ENCODE measurements at regions not wholly inside any gene's neighbourhood (a gene's known extent, or its start where the extent isn't known, plus 50 kb on each side); places are given as distances from the start of the nearest gene placed in this dataset.
"Not testable (repeated sequence)": the region's sequence is repeated elsewhere in the genome, so short reads cannot be mapped to it uniquely, and the experiment has no call there.

DNA sequence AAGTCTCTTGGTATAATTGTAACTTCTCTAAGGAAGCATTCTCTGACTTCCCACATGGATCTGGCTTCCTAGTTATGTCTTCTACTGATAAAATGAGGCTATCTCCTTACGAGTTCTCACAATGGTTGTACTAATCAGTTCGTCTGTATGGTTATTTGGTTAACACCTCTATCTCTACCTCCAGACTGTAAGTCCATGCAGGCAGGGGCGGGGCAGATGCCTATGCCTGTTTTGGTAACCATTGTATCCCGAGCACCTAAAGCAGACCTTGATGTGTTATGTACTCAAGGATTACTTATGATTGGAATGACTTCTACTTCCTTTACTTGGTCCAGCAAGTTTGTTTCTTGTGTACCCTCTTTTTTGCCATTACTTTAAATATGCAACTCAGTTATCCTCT lies 125.0 kb upstream of the PITX1 start:
- DNase-seq (ENCODE audit: low read depth in 4 of 4, low spot score in 1 of 4): no peak

DNA sequence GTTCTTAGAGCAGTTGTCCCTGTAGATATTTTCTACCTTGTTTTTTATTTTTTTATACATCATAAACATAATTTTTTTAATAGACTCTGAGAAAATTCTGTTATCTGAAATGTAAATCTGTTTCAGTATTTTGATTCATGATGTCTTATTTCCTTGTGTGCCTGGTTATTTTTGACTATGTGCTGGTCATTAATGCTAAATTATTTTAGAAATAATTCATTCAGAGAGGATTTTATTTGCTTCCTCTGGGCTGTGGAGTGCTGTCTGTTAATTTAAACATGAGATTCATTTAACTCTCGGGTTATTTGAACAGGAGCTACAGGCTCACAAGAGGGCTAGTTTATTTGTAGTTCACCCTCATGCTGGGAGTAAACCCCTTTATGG lies 124.3 kb upstream of the PITX1 start:
- no peak for DNase-seq (ENCODE audit: low read depth in 4 of 4, low spot score in 1 of 4)

DNA sequence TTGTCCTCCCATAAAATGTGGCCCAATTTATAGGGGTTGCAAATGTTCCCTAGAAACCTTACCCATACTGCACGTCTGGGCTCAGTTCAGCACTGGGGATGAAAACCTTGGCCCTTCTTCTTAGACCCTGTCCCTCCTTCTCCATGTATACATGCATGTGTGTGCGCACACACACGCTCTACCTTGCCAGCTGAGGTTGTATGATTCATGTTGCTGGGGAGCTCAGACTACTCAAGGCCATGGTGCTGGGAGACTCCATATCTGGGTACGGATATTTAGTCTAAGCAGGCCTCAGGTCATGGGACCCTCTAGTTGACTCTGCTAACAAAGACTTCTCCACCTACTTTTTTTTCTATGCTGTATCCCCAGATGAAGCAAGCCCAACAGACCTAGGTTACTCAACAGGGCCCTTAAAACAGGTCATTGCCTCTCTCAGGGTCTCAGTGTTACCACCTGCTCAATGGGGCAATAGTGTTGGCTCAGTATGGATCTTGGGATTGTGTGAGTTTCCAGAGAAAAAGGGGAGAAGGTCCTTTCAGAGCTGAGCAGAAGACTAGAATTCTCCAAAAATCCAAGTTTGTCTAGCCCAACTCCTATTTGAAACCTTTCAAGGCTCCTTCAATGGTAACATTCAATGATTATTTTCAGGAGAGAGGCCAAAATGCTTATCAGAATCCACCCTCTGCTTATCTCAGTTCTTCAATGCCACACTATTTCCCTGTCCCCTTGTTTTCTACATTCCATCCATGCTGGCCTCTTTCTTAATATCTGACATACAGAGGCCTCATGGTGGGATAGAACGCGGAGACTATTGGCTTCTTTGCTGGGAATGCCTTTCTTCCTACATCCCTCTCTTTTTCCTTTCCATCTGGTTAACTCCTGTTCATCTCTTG lies 123.6 kb upstream of the PITX1 start:
- no peak for DNase-seq (ENCODE audit: low read depth in 4 of 4, low spot score in 1 of 4)

DNA sequence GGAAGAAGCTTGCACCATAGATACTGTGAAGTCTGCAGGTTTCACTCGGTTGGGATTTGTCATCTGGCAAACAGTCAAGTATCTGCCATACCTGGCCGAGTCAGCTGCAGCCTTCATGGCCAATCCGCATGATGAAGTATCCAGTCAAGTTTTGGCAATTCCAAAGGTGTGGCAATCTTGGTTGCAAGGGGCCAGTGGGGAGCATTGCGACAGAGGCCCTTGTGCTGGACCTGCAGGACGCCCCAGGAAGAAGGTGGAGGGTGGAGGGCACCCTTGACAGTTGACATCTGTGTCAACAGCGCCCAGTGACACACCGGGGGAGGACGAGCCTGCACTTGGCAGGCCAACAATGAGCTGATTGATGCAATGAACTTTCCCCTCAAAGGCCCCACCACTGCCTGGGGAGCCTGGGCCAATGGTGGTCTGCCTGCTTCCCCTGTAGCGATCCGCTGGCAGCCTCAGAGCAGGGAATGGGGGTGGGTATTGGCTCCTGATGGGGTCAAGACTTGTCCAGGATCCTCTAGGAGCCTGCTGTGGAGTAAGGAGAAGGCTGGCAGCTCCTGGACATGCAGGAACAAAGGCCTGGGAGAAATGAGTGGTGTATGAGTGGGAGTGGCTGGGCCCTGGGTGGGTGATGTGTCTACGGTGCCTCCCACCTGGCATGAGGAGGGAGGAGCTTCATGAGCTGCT lies 122.8 kb upstream of the PITX1 start:
- no peak for DNase-seq (ENCODE audit: low read depth in 4 of 4, low spot score in 1 of 4)

DNA sequence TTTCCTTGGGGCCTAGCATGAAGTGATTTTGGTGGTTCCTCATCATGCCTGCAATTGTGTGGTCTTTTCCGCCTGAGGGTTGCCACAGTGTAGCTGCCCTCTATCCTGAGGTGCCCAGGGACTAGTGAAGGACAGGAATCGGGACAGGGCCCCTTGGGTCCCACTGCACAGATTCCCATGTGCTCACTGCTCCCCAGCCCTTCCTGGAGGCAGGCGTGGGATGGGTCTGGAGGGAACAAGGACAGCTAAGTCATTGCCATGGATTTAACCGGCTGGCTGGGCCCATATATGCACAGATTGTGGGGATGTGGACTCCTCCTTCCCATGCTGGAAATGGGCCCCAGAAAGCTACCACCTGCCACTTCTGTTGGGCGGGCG lies 122.3 kb upstream of the PITX1 start:
- DNase-seq (ENCODE audit: low read depth in 4 of 4, low spot score in 1 of 4): no peak

DNA sequence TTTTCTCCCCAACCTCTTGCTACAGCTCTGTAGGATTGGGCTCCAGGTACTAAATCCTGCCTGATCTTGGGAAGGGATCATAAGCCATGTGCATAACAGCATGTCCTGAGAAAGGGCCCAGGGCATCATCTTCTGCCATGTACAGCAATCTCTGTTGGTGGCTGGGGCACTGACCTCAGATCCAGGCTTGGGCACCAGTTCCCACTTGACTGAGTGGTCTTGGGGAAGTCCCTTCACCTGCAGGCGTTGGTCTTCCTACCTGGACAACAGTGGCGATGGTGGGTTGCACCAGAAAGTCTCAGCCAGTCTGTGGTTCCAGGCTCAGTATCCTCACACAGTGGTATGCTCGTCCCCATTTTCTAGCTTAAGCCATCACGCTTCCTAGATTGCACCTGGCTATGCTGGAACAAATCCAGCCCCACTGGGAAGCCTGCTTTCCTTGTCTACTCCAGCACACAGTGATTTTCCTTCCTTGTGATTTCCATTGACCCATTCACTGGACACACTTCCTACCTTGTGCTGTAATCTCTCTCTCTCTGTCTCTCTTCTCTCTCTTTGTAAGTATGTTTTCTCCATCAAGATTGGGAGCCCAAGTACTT lies 121.7 kb upstream of the PITX1 start:
- no peak for DNase-seq (ENCODE audit: low read depth in 4 of 4, low spot score in 1 of 4)

DNA sequence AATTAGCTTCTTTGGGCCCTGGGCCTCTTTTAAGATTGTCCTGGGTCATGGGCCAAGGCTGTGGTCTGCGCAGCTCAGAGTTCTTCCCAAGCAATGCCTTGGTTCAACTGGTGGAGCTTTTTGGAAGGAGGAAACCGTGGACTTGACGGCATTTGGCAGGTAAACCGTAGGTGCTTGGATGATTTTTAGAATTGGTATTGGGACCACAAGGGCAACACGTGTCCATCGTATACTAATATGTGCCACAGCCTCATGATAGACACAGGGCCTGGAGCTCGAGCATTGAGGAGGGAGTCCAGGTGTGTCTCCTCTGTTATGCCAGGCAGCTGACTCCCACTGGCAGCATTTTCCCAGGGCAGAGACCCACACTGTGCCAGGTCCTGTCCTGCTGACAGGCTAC lies 120.9 kb upstream of the PITX1 start:
- DNase-seq (ENCODE audit: low read depth in 4 of 4, low spot score in 1 of 4): no peak

DNA sequence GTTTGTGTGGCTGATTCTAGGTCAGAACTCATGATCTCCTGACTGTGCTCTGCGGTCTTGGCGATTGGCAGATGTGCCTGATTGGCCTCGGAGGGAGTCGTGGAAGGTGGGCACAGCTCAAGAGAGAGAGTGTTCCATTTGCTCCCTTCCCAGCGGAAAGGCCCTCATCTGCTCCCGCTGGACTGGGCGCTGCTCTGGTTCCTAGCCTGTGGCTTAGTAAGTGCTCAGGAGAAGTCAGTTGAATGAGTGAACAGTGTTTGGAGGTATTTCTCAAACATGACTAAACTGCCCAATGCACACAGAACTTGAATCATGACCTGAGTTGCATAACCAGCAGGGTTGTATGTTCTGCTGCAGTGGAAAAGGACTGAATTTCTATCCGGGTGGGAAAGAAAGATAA lies 120.2 kb upstream of the PITX1 start:
- DNase-seq (ENCODE audit: low read depth in 4 of 4, low spot score in 1 of 4): no peak

DNA sequence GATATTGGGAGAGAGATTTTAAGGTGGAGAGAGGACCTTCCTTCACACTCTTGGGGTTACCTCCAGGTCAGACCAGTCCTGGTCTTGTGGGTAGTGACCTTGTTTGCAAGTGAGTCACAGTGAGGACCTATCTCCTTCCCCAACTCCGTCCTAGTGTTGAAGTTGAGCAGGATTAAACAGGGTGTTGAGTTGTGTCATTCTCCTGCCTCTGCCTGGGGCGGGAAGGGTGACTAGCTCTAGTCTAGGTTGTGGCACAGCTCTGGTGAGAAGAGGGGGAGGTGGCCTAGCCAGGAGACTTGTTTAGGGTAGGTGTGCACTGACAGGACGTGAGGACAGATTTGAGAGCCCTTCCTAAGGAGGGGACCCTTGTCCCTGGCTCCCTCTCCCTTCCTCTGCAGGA lies 119.6 kb upstream of the PITX1 start:
- DNase-seq (ENCODE audit: low read depth in 4 of 4, low spot score in 1 of 4): no peak

DNA sequence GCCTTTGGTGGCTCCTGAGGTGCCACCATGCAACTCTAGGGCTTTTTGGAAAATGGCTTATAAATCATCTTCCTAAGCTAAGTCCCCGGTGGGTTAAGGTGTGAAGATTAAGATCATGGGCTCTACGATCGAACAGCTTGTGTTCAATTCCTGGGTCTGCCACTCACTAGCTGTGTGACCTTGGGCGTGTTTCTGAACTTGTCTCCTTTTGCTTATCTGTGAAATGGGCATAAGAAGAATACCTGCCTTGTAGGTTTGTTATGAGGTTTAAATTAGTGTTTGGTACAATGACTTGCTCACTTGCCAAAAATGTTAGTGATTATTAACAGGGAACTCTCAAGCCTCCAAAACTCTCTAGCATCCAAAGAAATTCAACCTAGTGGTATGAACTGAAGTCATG lies 119.2 kb upstream of the PITX1 start:
- no peak for DNase-seq (ENCODE audit: low read depth in 4 of 4, low spot score in 1 of 4)

DNA sequence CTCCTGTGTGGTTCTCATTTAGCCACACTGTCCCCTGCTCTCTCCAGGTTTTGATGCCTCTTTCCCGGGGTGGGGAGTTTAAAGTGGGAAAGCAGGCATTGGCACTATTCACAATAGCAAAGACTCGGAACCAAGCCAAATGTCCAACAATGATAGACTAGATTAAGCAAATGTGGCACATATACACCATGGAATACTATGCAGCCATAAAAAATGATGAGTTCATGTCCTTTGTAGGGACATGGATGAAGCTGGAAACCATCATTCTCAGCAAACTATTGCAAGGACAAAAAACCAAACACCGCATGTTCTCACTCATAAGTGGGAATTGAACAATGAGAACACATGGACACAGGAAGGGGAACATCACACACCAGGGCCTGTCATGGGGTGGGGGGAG lies 117.6 kb upstream of the PITX1 start:
- not testable (repeated sequence) for DNase-seq (ENCODE audit: low read depth in 4 of 4, low spot score in 1 of 4)

DNA sequence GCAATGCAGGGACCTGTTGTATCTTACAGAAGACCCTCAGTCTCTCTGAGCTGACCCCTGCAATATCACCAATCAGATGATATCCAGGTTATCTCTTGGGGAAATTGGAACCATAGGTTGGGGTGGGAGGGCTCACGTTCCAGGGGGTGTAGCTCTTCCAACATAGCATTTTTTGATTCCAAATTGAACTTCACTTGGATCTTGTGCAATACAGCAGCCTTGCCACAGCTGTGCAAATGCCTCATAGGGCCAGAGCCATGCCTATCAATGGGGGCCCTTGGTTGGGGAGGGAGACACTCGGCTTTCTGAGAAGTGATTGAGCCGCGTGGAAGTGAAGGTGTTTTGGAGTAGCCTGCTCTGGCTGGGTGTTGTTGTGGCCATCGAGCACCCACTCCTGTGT lies 117.2 kb upstream of the PITX1 start:
- DNase-seq (ENCODE audit: low read depth in 4 of 4, low spot score in 1 of 4): no peak

DNA sequence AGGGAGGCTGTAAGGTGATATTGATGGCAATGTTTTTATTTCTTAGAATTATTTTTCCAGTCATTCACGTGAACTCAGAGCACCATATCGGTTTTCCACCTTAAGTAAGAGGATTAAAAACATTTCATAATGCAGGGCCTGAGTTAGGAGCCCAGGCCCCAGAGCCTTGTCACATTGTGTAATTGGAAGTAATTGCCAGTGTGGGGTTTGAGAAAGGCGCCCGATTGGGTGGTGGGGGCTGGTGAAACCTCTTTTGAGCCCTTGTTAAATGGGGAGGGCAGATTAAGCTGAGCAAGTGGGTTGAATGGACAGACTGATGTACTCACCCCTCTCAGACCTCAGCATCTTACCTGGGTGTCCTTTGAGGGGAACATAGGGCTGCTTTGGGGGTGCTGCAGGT lies 116.7 kb upstream of the PITX1 start:
- no peak for DNase-seq (ENCODE audit: low read depth in 4 of 4, low spot score in 1 of 4)

DNA sequence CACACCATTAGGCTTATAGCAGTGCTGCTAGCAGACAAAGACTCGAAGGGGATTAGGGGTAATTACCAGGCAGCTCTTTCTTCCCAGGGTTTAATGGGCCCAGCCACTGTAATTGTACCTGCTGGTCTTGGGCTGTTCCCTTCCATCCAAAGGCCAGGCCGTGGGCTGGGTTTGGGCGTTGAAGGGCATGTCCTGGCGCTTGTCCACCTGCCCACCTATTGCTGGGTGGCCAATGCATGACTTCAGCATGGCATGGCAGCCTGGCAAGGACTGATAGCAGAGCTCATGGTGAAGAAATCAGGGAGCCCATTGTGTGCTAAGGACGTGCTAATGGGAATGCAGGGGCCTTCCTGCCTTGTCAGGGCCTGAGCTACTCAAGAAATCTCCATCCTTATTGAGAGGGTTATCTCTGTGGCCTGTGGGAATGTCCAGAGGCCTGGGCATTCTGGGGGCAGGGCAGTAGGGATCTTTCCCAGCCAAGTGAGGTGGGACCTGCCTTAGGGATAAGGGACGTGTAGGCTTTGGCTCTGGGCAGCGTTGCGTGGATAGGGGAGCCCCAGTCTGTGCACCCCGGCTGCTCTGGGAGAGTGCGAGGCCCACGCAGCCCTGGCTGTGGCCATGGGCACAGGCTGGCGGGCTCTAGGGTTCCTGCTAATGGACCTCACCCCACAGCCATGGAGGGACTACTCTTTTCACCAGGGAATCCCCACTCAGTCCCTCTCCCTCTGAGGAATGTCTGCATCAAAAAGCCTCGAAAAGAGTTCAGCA lies 116.1 kb upstream of the PITX1 start:
- DNase-seq (ENCODE audit: low read depth in 4 of 4, low spot score in 1 of 4): no peak

DNA sequence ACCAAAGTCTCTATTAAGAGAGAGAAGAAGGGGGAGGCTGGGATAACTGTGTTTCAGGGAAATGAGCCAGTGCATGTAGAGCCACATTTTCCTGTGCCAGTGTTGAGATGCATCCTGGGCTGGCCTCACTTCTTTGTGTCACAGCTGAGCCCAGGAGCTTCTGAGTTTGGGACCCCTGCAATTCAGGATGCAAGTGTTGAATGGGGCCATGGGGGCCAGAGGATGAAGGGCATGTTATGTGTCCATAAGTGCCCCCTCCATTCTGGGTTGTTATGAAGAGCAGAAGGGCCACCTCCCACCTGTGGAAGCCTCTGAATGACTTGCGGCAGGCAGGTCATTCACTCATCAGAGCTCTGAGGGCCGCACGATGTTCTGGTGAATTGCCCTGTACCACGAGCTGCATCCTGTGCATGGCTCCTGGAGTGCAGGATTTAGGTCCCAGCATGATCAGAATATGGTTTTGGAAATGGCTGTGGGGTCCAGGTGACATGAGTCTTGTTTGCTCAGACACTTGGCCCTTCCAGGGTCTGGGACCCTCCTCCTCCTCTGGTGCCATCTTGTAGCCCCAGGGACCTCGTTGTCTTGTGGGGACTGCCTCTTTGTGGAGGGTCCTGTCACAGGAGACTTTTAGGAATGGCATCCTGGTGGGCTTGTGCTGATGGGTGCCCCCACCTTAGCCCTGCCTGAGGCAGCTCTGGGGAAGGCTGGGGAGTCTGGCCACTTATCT lies 115.4 kb upstream of the PITX1 start:
- DNase-seq (ENCODE audit: low read depth in 4 of 4, low spot score in 1 of 4): no peak

DNA sequence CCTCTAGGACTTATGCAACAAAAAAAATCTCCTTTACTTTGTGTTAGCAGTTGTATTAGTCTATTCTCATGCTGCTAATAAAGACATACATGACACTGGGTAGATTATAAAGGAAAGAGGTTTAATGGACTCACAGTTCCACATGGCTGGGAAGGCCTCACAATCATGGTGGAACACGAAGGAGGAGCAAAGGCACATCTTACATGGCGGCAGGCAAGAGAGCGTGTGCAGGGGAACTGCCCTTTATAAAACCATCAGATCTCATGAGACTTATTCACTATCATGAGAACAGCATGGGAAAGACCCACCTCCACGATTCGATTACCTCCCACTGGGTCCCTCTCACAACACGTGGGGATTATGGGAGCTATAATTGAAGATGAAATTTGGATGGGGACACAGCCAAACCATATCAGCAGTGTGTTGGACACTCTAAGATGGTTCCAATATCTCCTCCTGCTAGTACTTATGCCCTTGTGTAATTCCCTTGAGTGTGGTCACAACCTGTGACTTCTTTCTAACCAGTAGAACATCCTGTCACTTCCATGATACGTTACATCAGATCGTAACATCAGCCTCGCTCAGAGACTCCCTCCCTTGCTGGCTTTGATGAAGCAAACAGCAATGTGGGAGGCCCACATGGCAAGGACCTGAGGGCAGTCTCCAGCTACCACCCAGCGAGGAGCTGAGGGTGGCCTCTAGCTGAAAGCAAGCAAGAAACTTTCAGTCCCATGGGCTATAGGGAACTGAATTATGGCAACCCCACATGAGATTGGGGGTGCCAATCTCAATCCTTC lies 113.5 kb upstream of the PITX1 start:
- DNase-seq (ENCODE audit: low read depth in 4 of 4, low spot score in 1 of 4): no peak

DNA sequence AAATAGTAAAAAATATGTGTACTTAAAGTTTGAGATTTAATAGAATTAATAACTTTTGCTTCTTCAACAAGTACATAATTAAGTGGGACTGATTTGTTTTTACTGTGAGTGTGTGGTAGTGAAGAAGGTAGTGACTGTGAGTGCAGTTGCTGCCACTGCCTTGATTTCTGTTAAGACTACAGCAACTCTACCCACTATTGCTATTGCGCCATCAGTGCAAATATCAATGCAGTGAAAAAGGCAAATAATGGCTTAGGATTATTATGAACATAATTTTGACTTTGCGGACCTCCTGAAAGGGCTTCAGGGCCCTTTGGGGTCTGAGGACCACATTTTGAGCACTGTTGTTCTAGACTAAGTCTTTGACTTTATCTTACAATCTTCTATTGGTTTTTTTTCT lies 112.0 kb upstream of the PITX1 start:
- no peak for DNase-seq (ENCODE audit: low read depth in 4 of 4, low spot score in 1 of 4)

DNA sequence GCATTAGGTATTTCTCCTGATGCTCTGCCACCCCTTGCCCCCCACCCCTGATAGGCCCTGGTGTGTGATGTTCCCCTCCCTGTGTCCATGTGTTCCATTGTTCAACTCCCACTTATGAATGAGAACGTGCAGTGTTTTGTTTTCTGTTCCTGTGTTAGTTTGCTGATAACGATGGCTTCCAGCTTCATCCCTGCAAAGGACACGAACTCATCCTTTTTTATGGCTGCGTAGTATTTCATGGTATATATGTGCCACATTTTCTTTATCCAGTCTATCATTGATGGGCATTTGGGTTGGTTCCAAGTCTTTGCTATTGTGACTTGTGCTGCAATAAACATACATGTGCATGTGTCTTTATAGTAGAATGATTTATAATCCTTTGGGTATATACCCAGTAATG lies 109.7 kb upstream of the PITX1 start:
- not testable (repeated sequence) for DNase-seq (ENCODE audit: low read depth in 4 of 4, low spot score in 1 of 4)

DNA sequence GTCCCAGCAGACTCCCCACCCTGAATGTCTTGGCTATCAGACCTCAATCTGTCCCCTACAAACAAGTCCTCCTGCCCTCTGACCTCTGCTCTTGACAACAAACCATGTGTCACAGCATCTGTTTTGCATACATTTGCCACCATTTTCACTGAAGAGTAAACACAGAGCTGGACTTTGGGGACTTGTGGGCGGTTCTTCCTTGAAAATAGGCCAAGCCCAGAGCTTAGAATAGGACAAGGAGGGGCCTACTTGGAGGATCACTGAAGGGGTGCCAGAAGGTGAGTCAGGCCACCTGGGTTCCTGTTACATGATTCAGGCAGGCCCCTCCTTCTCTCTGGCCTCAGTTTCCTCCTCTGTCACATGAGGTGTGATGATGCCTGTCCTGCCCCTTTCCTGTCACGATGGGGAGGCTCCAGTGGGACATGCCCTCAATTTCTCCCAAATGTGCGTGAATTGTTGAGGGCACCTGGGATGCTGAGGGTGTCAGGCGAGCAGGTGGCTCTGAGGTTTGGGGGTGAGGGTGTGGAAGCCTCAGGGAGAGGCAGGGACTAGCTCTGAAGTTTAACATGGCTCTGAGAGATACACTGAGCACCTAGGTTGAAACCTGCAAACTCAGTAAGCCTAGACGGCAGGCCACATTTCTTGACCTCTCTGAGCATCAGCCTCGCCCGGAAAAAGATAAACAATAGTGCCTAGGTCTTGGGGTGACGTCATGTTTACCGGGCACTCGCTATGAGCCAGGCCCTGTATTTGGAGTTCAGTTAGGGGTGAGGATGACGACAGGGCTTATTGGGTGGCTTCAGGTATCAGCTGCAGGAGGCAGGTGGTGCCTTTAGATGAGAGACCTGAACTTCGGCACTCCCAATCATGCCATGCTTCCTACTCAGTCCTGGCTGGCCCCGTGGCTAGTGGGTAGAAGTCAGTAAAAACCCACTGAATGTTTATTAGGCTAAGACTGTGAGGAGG lies 107.6 kb upstream of the PITX1 start:
- no peak for DNase-seq (ENCODE audit: low read depth in 4 of 4, low spot score in 1 of 4)
